22Rv1 (cell line): ENCODE measurements at regions not wholly inside any gene's neighbourhood (a gene's known extent, or its start where the extent isn't known, plus 50 kb on each side); places are given as distances from the start of the nearest gene placed in this dataset.

Source experiments
- ZFX ChIP-seq: fragments of 450-650 bp; IDR thresholded peaks from 2 replicates; pipeline ENCODE4 v1.6.1; 2017; ENCODE audit warnings: antibody characterized with exemption, borderline replicate concordance
- TF ChIP-seq, protein P1 (sequence below): fragments of 450-650 bp; IDR thresholded peaks from 2 replicates; pipeline ENCODE4 v1.5.1; 2017; ENCODE audit warnings: mild to moderate bottlenecking

- TF ChIP-seq, protein P1, sequence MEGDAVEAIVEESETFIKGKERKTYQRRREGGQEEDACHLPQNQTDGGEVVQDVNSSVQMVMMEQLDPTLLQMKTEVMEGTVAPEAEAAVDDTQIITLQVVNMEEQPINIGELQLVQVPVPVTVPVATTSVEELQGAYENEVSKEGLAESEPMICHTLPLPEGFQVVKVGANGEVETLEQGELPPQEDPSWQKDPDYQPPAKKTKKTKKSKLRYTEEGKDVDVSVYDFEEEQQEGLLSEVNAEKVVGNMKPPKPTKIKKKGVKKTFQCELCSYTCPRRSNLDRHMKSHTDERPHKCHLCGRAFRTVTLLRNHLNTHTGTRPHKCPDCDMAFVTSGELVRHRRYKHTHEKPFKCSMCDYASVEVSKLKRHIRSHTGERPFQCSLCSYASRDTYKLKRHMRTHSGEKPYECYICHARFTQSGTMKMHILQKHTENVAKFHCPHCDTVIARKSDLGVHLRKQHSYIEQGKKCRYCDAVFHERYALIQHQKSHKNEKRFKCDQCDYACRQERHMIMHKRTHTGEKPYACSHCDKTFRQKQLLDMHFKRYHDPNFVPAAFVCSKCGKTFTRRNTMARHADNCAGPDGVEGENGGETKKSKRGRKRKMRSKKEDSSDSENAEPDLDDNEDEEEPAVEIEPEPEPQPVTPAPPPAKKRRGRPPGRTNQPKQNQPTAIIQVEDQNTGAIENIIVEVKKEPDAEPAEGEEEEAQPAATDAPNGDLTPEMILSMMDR, result no peak
- no peak for TF ChIP-seq ZFX
Measured at GRCh38 chr5:101292199-101292598, 389.1 kb upstream of the ST8SIA4 start.
